AG09319 (cell line): ENCODE measurements at regions not wholly inside any gene's neighbourhood (a gene's known extent, or its start where the extent isn't known, plus 50 kb on each side); places are given as distances from the start of the nearest gene placed in this dataset.
"Not testable (repeated sequence)": the region's sequence is repeated elsewhere in the genome, so short reads cannot be mapped to it uniquely, and the experiment has no call there.

Experiments
- DNase-seq: peaks from one replicate; pipeline ENCODE4 v3.0.0-alpha.2; 2010; ENCODE audit warnings: low read depth; ENCODE audit errors: extremely low read depth
- TF ChIP-seq, protein P1 (sequence below): IDR thresholded peaks from 2 replicates; pipeline ENCODE4 v1.5.1; 2011; ENCODE audit warnings: low read depth, mild to moderate bottlenecking, inconsistent platforms, low read length, moderate library complexity

DNA sequence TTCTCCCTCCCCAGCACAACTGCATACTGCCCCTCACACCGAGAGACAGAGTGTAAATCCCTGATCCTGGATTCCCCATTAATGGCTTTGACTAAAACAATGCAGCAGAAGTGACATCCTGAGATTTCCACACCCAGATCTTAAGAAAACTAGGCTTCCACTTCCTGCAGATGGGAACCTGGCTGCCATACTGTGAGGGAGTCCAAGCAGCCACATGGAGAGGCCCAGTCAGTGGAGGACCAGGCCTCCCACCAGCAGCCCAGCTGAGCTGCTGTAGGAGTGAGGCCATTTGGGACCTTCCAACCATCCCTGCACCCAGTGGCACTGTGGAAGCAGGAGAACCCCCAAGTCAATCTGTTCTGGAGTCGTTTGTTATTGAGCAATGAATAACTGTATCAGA, 120.6 kb downstream of the CRYAA start:
- no peak for DNase-seq
- TF ChIP-seq, protein P1, sequence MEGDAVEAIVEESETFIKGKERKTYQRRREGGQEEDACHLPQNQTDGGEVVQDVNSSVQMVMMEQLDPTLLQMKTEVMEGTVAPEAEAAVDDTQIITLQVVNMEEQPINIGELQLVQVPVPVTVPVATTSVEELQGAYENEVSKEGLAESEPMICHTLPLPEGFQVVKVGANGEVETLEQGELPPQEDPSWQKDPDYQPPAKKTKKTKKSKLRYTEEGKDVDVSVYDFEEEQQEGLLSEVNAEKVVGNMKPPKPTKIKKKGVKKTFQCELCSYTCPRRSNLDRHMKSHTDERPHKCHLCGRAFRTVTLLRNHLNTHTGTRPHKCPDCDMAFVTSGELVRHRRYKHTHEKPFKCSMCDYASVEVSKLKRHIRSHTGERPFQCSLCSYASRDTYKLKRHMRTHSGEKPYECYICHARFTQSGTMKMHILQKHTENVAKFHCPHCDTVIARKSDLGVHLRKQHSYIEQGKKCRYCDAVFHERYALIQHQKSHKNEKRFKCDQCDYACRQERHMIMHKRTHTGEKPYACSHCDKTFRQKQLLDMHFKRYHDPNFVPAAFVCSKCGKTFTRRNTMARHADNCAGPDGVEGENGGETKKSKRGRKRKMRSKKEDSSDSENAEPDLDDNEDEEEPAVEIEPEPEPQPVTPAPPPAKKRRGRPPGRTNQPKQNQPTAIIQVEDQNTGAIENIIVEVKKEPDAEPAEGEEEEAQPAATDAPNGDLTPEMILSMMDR = no peak

DNA sequence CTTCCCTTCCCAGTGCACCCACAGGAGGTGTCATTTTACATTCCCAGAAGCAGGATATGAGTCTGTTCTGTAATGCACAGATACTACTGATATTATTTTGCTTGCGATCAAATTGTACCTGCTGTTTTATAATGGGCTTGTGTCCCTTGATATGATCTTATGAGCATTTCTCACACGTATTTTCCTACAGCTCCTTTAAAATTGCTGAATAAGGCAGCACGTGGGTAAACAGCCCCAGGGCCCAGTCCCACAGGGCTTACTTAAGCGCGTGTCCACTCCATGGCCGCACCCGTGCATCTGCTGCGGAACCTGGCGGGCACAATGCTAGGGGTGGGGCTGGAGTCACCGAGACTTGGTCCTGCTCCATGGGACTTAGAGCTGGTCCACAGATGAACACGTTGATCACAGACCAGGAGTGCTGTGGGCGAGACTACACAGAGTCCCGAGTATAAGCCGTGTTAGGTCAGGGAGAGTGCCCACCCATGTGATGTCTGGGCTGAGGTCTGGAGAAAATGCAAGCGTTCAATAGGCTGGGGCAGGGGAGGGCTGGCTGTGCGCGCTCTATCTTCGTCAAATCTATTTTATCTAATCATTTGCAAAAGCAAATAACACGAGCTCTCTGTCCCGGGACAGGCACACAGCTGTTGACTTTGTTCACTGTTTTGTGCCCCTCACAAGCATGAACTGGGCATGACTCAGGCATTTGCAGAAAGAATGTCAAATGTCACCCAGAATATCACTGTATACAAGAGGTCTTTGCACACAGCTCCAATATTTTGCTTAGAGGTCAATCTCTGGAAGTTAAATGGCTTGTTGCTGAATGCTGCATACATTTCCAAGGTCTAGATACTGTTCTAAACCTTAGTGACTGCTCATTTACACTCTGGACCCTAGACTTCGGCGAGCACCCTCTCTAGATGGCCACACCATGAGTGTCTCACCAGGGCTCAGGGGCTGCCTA, 119.3 kb downstream of the CRYAA start:
- no peak for DNase-seq
- TF ChIP-seq, protein P1 = no peak

DNA sequence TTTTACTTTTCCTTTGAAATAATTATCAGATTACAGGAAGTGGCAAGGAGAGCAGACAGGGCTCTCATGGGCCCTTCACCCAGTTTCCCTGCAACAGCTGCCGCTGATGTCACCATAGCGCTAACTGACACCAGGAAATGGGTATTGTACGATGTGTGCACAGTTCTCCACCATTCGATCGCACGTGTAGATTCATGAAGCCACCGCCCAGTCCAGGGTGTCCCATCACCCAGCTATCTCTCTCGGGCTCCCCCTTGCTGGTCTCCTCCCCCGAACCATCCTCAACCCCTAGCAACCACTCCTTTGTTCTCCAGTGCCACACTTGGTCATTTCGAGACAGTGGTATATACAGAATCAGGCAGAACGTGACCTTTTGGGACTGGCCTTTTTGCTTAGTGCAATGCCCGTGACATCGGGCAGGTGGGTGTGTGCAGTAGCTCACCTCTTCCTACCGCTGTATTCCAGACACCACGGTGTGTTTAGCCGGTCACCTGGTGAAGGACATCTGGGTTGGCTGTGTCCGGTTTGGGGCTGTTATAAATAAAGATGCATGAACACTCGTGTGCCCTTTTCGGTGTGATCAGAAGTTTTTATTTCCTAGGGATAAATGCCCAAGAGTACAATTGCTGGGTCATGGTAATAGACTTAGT, 118.4 kb downstream of the CRYAA start:
- no peak for DNase-seq

DNA sequence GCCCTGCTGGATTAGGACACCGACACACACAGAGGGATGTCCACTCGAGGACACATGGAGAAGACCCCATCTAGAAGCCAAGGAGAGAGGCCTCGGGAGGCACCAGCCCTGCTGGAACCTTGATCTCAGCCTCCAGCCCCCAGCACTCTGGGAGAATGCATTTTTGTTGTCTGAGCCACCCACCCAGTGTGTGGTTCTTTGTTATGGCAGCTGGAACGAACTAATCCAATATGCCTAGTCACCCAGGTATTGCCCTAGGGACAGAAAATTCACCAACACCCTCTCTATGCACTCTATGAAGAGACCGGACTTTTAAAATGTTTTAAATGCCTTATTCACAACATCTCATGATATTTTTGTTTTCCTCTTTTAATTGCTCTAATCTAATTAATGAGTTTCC, 117.4 kb downstream of the CRYAA start:
- TF ChIP-seq, protein P1 = no peak
- no peak for DNase-seq

More for the DNA sequence above, 118.4 kb downstream of the CRYAA start:
- TF ChIP-seq, protein P1 = no peak

DNA sequence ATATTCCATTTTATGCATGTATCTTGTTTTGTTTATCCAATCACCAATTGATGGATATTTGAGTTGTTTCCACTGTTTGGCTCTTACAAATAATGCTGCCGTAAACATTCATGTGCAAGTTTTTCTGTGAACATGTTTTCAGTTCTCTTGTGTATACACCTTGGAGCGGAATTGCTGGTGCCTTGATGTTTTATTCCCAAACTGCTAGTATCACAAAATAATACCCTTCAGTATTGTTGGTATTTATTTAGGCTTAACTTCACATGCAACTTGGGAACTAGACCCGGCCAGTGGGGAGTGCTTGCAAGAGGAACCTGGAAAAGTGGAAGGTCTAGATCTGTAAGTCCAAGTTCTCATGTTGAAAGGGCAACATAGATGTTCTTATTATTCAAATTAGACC, 115.9 kb downstream of the CRYAA start:
- TF ChIP-seq, protein P1 = no peak
- no peak for DNase-seq

DNA sequence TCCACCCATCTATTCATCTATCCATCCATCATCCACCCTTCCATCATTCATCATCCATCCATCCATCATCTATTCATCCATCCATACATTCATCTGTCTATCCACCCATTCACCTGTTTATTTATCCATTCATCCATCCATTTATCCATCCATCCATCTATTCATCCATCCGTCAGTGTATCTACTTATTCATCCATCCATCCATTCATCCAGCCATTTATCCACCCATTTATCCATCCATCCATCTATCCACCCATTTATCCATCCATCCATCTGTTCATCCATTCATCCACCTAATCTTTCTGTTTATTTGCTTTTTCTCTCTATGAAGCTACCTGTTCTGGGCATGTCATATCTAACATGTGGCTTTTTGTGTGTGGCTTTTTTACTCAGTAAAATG, 115.4 kb downstream of the CRYAA start:
- TF ChIP-seq, protein P1 = no peak
- no peak for DNase-seq

DNA sequence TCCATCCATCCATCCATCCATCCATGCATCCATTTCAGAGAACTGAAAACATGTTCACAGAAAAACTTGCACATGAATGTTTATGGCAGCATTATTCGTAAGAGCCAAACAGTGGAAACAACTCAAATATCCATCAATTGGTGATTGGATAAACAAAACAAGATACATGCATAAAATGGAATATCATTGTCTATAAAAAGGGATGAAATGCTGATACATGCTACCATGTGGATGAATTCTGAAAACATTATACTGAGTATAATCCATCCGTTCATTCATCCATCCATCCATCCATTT, 115.1 kb downstream of the CRYAA start:
- not testable (repeated sequence) for DNase-seq
